CD4-positive, CD25-positive, alpha-beta regulatory T cell (primary cell): ENCODE measurements at regions not wholly inside any gene's neighbourhood (a gene's known extent, or its start where the extent isn't known, plus 50 kb on each side); places are given as distances from the start of the nearest gene placed in this dataset.

Experiments used
- ATAC-seq, 2 donors: fragments of 150-1000 bp; cut with Tn5 transposase; one replicate each; pipeline ENCODE4 v1.10.0; 2021; ENCODE audit warnings: low read depth in 2 of 2, moderate number of reproducible peaks in 2 of 2, moderate library complexity in 1 of 2
- DNase-seq, 3 donors: peaks; one replicate each; pipeline versions ENCODE4 v3.0.0 to v3.0.0-alpha.2; 2012 to 2022; ENCODE audit warnings: mixed read lengths in 1 of 3
- H3K27ac ChIP-seq: one replicate; pipeline ENCODE4 v1.7.0; 2013; ENCODE audit warnings: mild to moderate bottlenecking, low read length; ENCODE audit not compliant: insufficient read depth, poor library complexity, severe bottlenecking
- H3K27me3 ChIP-seq: one replicate; pipeline ENCODE4 v1.7.0; 2013; ENCODE audit warnings: low read length; ENCODE audit not compliant: control insufficient read depth, insufficient read depth
- H3K36me3 ChIP-seq: one replicate; pipeline ENCODE4 v1.7.0; 2013; ENCODE audit warnings: mild to moderate bottlenecking, low read length, moderate library complexity; ENCODE audit not compliant: control insufficient read depth, insufficient read depth
- H3K4me1 ChIP-seq: 2 replicates; pipeline ENCODE4 v1.7.0; 2013; ENCODE audit warnings: mild to moderate bottlenecking, low read length; ENCODE audit not compliant: insufficient read depth, control insufficient read depth, poor library complexity, severe bottlenecking
- H3K4me3 ChIP-seq: one replicate; pipeline ENCODE4 v1.7.0; 2013; ENCODE audit warnings: low read depth, mild to moderate bottlenecking, low read length, moderate library complexity
- H3K9me3 ChIP-seq, 2 experiments: 1 replicate in 1 of 2; 2 replicates in 1 of 2; pipeline ENCODE4 v1.7.0; 2013; ENCODE audit warnings: low read length in 2 of 2, mild to moderate bottlenecking in 1 of 2, moderate library complexity in 1 of 2; ENCODE audit not compliant: control insufficient read depth in 2 of 2
- H3K27ac Mint-ChIP-seq, 3 donors: one replicate each; pipeline ENCODE4 v1.8.0; 2020 to 2022; ENCODE audit warnings: mild to moderate bottlenecking in 3 of 3, mixed read lengths in 3 of 3, moderate library complexity in 2 of 3
- H3K27me3 Mint-ChIP-seq: one replicate; pipeline ENCODE4 v1.8.0; 2022; ENCODE audit warnings: mild to moderate bottlenecking, mixed read lengths
- H3K36me3 Mint-ChIP-seq: one replicate; pipeline ENCODE4 v1.8.0; 2020; ENCODE audit warnings: mixed read lengths
- H3K4me1 Mint-ChIP-seq, 4 donors: one replicate each; pipeline ENCODE4 v1.8.0; 2020 to 2022; ENCODE audit warnings: mixed read lengths in 4 of 4, mild to moderate bottlenecking in 1 of 4
- H3K4me3 Mint-ChIP-seq, 4 donors: one replicate each; pipeline ENCODE4 v1.8.0; 2020 to 2022; ENCODE audit warnings: mild to moderate bottlenecking in 4 of 4, mixed read lengths in 4 of 4, moderate library complexity in 3 of 4
- H3K9me3 Mint-ChIP-seq, 7 donors: one replicate each; pipeline ENCODE4 v1.8.0; 2020 to 2022; ENCODE audit warnings: mixed read lengths in 7 of 7, mild to moderate bottlenecking in 3 of 7, moderate library complexity in 2 of 7

DNA sequence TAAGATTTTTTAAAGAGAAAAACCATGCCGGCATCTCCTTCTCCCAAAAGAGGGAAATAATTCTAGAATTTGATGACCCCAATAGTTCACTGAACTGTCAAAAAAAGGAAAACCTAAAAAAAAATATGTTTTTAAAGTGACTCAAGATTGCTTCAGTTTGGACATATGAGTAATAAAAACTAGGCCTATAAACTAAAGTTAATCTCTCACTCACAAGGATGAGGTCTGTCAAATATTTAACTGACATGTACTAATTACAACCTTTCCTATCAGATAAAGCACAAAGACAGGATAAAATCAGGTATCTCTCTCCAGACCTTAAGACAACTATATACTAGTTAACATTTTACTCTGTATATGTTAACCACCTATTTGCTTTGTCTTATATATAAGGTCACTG lies 231.9 kb downstream of the NSUN3 start:
- peaks cover 0 to 4% (median 3%) of the 10 kb centered on the region in 7 donors for H3K9me3 Mint-ChIP-seq
- no peak overlapping the region for H3K4me3 Mint-ChIP-seq
- no peaks in the 10 kb centered on the region for H3K36me3 ChIP-seq
- no peaks in the 10 kb centered on the region for H3K36me3 Mint-ChIP-seq
- H3K27me3 Mint-ChIP-seq: no peaks in the 10 kb centered on the region
- H3K4me1 Mint-ChIP-seq: no peaks in the 10 kb centered on the region
- no peaks in the 10 kb centered on the region for H3K27me3 ChIP-seq
- no peaks in the 10 kb centered on the region for H3K4me1 ChIP-seq
- H3K27ac Mint-ChIP-seq: no peak overlapping the region
- no peak overlapping the region for H3K4me3 ChIP-seq
- no peaks in the 10 kb centered on the region for H3K9me3 ChIP-seq
- DNase-seq (no peak), ATAC-seq (no peak)
- no peak overlapping the region for H3K27ac ChIP-seq

DNA sequence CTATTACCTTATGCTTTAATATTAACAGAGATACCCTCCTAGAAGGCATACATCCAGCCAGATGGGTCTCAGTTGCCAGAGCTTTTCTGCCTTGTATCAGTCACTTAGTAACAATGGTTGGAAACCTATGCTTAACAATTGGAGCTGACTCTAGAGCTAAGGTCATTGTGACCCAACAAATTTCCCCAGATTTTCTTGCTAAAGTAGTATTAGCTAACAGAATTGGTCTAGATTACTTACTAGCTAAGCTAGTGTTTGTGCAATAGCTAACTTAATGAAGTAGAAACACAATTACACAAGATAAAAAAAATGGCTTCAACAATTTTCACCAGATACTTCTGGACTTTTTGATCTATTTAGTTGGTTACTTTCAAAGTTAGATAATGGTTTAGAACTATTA lies 236.9 kb downstream of the NSUN3 start:
- Histone ChIP-seq H3K27ac (no peak overlapping the region), H3K36me3 (no peaks in the 10 kb centered on the region), H3K4me1 (no peaks in the 10 kb centered on the region), H3K4me3 (no peak overlapping the region), H3K27me3 (no peaks in the 10 kb centered on the region), H3K9me3 (no peaks in the 10 kb centered on the region)
- no peak overlapping the region for H3K27ac Mint-ChIP-seq
- no peaks in the 10 kb centered on the region for H3K4me1 Mint-ChIP-seq
- DNase-seq (no peak), ATAC-seq (no peak)
- peaks cover 0 to 2% (median 0%) of the 10 kb centered on the region in 7 donors for H3K9me3 Mint-ChIP-seq
- H3K27me3 Mint-ChIP-seq: no peaks in the 10 kb centered on the region
- no peak overlapping the region for H3K4me3 Mint-ChIP-seq
- H3K36me3 Mint-ChIP-seq: no peaks in the 10 kb centered on the region

GRCh38 chr3:94301366-94301765 lies 238.5 kb downstream of the NSUN3 start:
- Histone ChIP-seq H3K9me3 (no peaks in the 10 kb centered on the region), H3K4me3 (no peak overlapping the region), H3K36me3 (no peaks in the 10 kb centered on the region), H3K27ac (no peak overlapping the region), H3K27me3 (no peaks in the 10 kb centered on the region), H3K4me1 (no peaks in the 10 kb centered on the region)
- Mint-ChIP-seq H3K9me3 (peaks cover 0 to 2% (median 0%) of the 10 kb centered on the region in 7 donors), H3K27me3 (no peaks in the 10 kb centered on the region), H3K36me3 (no peaks in the 10 kb centered on the region), H3K4me1 (no peaks in the 10 kb centered on the region), H3K4me3 (no peak overlapping the region), H3K27ac (no peak overlapping the region)
- ATAC-seq (no peak), DNase-seq (no peak)

DNA sequence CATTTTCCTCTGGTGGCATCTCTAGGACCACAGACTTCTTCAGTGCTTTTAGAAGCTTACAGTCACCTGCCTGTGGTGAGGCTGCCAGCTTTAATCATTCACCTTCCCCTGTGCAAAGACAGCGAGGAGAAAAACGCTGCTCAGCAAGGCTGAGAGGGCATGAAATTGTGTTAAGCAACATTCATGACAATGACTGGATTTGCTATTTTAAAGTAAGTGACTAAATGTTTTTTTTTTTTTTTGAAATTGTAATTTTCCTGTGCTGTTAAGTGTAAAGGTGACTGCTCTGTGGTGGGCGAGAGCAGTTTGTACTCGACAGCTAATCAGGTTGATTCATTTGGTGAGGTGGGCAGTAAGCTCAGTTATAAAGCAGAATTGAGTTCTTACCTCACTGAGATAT lies 240.4 kb downstream of the NSUN3 start:
- Mint-ChIP-seq H3K4me1 (no peaks in the 10 kb centered on the region), H3K9me3 (peaks cover 0 to 2% (median 0%) of the 10 kb centered on the region in 7 donors), H3K27ac (no peak overlapping the region), H3K27me3 (no peaks in the 10 kb centered on the region), H3K36me3 (no peaks in the 10 kb centered on the region), H3K4me3 (no peak overlapping the region)
- H3K27me3 ChIP-seq: no peaks in the 10 kb centered on the region
- no peak overlapping the region for H3K27ac ChIP-seq
- no peaks in the 10 kb centered on the region for H3K4me1 ChIP-seq
- DNase-seq (no peak), ATAC-seq (no peak)
- H3K4me3 ChIP-seq: no peak overlapping the region
- H3K36me3 ChIP-seq: no peaks in the 10 kb centered on the region
- no peaks in the 10 kb centered on the region for H3K9me3 ChIP-seq

DNA sequence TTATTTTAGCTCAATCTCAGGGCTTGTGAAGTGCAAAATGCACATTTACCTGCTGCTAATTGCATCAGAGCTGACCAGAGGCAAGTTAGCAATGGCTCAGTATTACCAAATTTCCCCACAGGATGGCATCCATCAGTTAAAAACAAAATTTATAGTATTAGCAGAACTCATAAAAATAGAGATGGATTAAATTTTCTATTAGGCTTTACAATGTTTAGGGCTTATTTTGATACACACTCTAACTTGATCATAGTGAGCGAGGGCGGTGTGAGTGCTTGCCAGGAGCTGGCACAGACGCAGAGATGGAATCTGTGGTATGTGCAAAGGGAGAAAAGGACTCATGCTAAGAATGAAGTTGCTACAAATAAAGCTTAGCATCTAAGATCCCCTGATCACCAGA lies 241.0 kb downstream of the NSUN3 start:
- Mint-ChIP-seq H3K4me1 (no peaks in the 10 kb centered on the region), H3K27ac (no peak overlapping the region), H3K9me3 (peaks cover 0 to 1% (median 0%) of the 10 kb centered on the region in 7 donors), H3K27me3 (no peaks in the 10 kb centered on the region), H3K36me3 (no peaks in the 10 kb centered on the region), H3K4me3 (no peak overlapping the region)
- H3K4me3 ChIP-seq: no peak overlapping the region
- DNase-seq (no peak), ATAC-seq (no peak)
- no peaks in the 10 kb centered on the region for H3K9me3 ChIP-seq
- no peak overlapping the region for H3K27ac ChIP-seq
- no peaks in the 10 kb centered on the region for H3K27me3 ChIP-seq
- H3K36me3 ChIP-seq: no peaks in the 10 kb centered on the region
- H3K4me1 ChIP-seq: no peaks in the 10 kb centered on the region

- no peak overlapping the region for H3K27ac ChIP-seq
- no peaks in the 10 kb centered on the region for H3K27me3 Mint-ChIP-seq
- no peaks in the 10 kb centered on the region for H3K27me3 ChIP-seq
- H3K27ac Mint-ChIP-seq: no peak overlapping the region
- H3K4me3 ChIP-seq: no peak overlapping the region
- ATAC-seq (no peak), DNase-seq (no peak)
- no peaks in the 10 kb centered on the region for H3K36me3 Mint-ChIP-seq
- peaks cover 0 to 1% (median 0%) of the 10 kb centered on the region in 7 donors for H3K9me3 Mint-ChIP-seq
- no peaks in the 10 kb centered on the region for H3K36me3 ChIP-seq
- no peaks in the 10 kb centered on the region for H3K4me1 ChIP-seq
- H3K4me1 Mint-ChIP-seq: no peaks in the 10 kb centered on the region
- no peak overlapping the region for H3K4me3 Mint-ChIP-seq
- H3K9me3 ChIP-seq: no peaks in the 10 kb centered on the region
Observed at GRCh38 chr3:94304954-94305353, 242.1 kb downstream of the NSUN3 start.

DNA sequence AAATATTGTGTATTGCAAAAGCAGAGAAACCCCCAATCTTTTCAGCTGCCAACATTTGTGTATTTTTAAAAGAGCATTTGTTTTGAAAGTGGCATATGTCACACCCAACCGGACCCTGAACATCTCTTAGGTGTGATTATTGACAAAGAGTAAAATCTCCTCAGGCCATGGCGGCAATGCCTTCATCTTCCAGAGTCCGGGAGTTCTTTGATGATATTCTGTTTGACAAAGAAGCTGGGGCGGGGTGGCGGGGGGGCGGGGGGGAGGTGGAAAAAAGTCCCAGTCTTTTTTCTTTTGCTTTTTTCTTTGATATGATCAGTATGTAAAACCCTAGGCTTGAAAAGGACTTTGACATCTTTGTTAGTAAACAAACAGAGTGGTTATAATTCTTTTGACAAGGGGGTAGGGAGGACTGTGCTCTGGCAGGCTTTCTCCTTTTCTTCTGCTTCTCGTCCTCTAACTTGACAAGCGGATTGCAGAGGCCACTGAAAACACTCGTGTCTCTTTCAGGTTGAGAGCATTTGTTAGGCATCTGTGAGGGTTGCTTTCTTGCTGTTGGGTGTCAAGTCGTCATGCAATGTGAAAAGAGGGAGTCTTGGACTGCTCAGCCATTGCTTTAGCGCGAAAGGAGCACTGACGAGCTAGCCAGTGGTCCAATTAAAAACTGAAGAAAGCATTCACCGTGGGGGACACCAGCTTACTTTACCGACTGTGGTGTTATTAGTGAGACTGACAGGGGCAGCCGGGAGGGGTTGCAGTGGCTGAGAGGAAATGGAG lies 243.2 kb downstream of the NSUN3 start:
- Mint-ChIP-seq H3K27ac (no peak overlapping the region), H3K4me3 (no peak overlapping the region), H3K4me1 (no peaks in the 10 kb centered on the region), H3K27me3 (no peaks in the 10 kb centered on the region), H3K36me3 (no peaks in the 10 kb centered on the region), H3K9me3 (peaks cover 0 to 1% (median 0%) of the 10 kb centered on the region in 7 donors)
- Histone ChIP-seq H3K27me3 (no peaks in the 10 kb centered on the region), H3K9me3 (no peaks in the 10 kb centered on the region), H3K4me3 (no peak overlapping the region), H3K36me3 (no peaks in the 10 kb centered on the region), H3K4me1 (no peaks in the 10 kb centered on the region), H3K27ac (no peak overlapping the region)
- DNase-seq (no peak), ATAC-seq (no peak)

GRCh38 chr3:94307588-94307987 lies 244.7 kb downstream of the NSUN3 start:
- Histone ChIP-seq H3K36me3 (no peaks in the 10 kb centered on the region), H3K27ac (no peak overlapping the region), H3K27me3 (no peaks in the 10 kb centered on the region), H3K4me3 (no peak overlapping the region), H3K9me3 (no peaks in the 10 kb centered on the region), H3K4me1 (no peaks in the 10 kb centered on the region)
- Mint-ChIP-seq H3K9me3 (peaks cover 0 to 4% (median 0%) of the 10 kb centered on the region in 7 donors), H3K4me3 (no peak overlapping the region), H3K4me1 (no peaks in the 10 kb centered on the region), H3K36me3 (no peaks in the 10 kb centered on the region), H3K27me3 (no peaks in the 10 kb centered on the region), H3K27ac (no peak overlapping the region)
- no peak for ATAC-seq
- DNase-seq: no peak
